B cell (primary cell): ENCODE measurements at regions not wholly inside any gene's neighbourhood (a gene's known extent, or its start where the extent isn't known, plus 50 kb on each side); places are given as distances from the start of the nearest gene placed in this dataset.

ENCODE experiments used
- CTCF ChIP-seq: fragments of 200-600 bp; IDR thresholded peaks from one replicate; pipeline ENCODE4 v1.8.0; 2022; ENCODE audit warnings: antibody characterized with exemption, mild to moderate bottlenecking
- EZH2 ChIP-seq: IDR thresholded peaks from 2 replicates; pipeline ENCODE4 v1.6.1; 2012; ENCODE audit warnings: borderline replicate concordance, low read depth, mild to moderate bottlenecking, moderate library complexity, low read length; ENCODE audit not compliant: insufficient read depth, poor library complexity, severe bottlenecking

- TF ChIP-seq CTCF: no peak
- no peak for TF ChIP-seq EZH2
Observed at GRCh38 chr19:28424662-28425045, 788.3 kb downstream of the UQCRFS1 start.
